NCI-H2196 treated with DMSO at 0.1 percent for 48 hours (cell line): ENCODE measurements at regions not wholly inside any gene's neighbourhood (a gene's known extent, or its start where the extent isn't known, plus 50 kb on each side); places are given as distances from the start of the nearest gene placed in this dataset.

ENCODE experiments used
- DNase-seq: peaks from one replicate; lab custom pipeline; 2025; ENCODE audit not compliant: unreplicated experiment; lab: John Stamatoyannopoulos, UW

GRCh38 chr2:103660947-103661346 is 899.1 kb downstream of the TMEM182 start:
- DNase-seq = no peak

GRCh38 chr2:103664690-103665089 is 902.9 kb downstream of the TMEM182 start:
- no peak for DNase-seq

GRCh38 chr2:103667335-103667884 is 905.6 kb downstream of the TMEM182 start:
- DNase-seq = no peak

- DNase-seq = no peak
Measured at GRCh38 chr2:103669531-103669930, 907.7 kb downstream of the TMEM182 start.
